Liver (tissue), 3 donors: ENCODE measurements at regions not wholly inside any gene's neighbourhood (a gene's known extent, or its start where the extent isn't known, plus 50 kb on each side); places are given as distances from the start of the nearest gene placed in this dataset.

Experiments
- CTCF ChIP-seq: fragments of 150-350 bp; IDR thresholded peaks from 2 replicates; pipeline ENCODE4 v1.5.1; 2017; ENCODE audit warnings: improper control_type of control experiment, low read depth, low read length; ENCODE audit not compliant: missing input control
- GABPA ChIP-seq, 2 donors: IDR thresholded peaks in 1 of 2; conservative IDR thresholded peaks in 1 of 2; 2 replicates each; pipeline ENCODE4 v1.6.1; 2016; ENCODE audit warnings: antibody characterized with exemption in 2 of 2, mild to moderate bottlenecking in 1 of 2, moderate library complexity in 1 of 2
- HNF4A ChIP-seq, 2 donors: conservative IDR thresholded peaks; 2 replicates each; pipeline ENCODE4 v1.6.1; 2016; ENCODE audit warnings: antibody characterized with exemption in 2 of 2, mild to moderate bottlenecking in 2 of 2
- JUND ChIP-seq, 2 donors: IDR thresholded peaks; 2 replicates each; pipeline ENCODE4 v1.6.1; 2016; ENCODE audit warnings: antibody characterized with exemption in 2 of 2
- RAD21 ChIP-seq, 2 donors: IDR thresholded peaks; 2 replicates each; pipeline ENCODE4 v1.6.1; 2016; ENCODE audit warnings: antibody characterized with exemption in 2 of 2, mild to moderate bottlenecking in 2 of 2
- REST ChIP-seq: IDR thresholded peaks from 2 replicates; pipeline ENCODE4 v1.6.1; 2016; ENCODE audit warnings: antibody characterized with exemption, mild to moderate bottlenecking
- RXRA ChIP-seq, 2 donors: IDR thresholded peaks; 2 replicates each; pipeline ENCODE4 v1.6.1; 2017 to 2018; ENCODE audit warnings: antibody characterized with exemption in 2 of 2, mild to moderate bottlenecking in 1 of 2
- SP1 ChIP-seq: IDR thresholded peaks from 2 replicates; pipeline ENCODE4 v1.6.1; 2018; ENCODE audit warnings: antibody characterized with exemption, mild to moderate bottlenecking
- TAF1 ChIP-seq: conservative IDR thresholded peaks from 2 replicates; pipeline ENCODE4 v1.6.1; 2016; ENCODE audit warnings: antibody characterized with exemption, mild to moderate bottlenecking
- ZBTB33 ChIP-seq: IDR thresholded peaks from 2 replicates; pipeline ENCODE4 v1.6.1; 2016; ENCODE audit warnings: antibody characterized with exemption
- donor health status: healthy.
- donor health status: healthy.

- TF ChIP-seq CTCF (no peak), HNF4A (conservative IDR thresholded peaks at IDR 0.05) (no peak), ZBTB33 (no peak), REST (no peak), RXRA (IDR thresholded peaks at IDR 0.05) (no peak), RAD21 (IDR thresholded peaks at IDR 0.05) (no peak), SP1 (no peak), JUND (IDR thresholded peaks at IDR 0.05) (no peak), GABPA (IDR thresholded peaks at IDR 0.05 in 1 of 2, conservative IDR thresholded peaks at IDR 0.05 in 1 of 2) (no peak), TAF1 (no peak)
These were observed 240.2 kb downstream of the ATG4C start for GRCh38 chr1:63024132-63024531.
